SK-N-SH treated with all-trans-retinoic acid at 6 μM for 48 hours (cell line): ENCODE measurements at regions not wholly inside any gene's neighbourhood (a gene's known extent, or its start where the extent isn't known, plus 50 kb on each side); places are given as distances from the start of the nearest gene placed in this dataset.
A peak's percentile ranks its signal among the peaks of the same experiment; 100 is the strongest.
"Not testable (repeated sequence)": the region's sequence is repeated elsewhere in the genome, so short reads cannot be mapped to it uniquely, and the experiment has no call there.

Source experiments
- ATAC-seq: fragments of 200-7000 bp; cut with Tn5 transposase; 3 replicates; pipeline ENCODE4 v1.9.1; 2020; ENCODE audit warnings: mild to moderate bottlenecking, moderate library complexity
- ARNTL ChIP-seq: fragments of 450-650 bp; formaldehyde crosslinking; IDR thresholded peaks from 2 replicates; pipeline ENCODE4 v1.5.0; 2020; ENCODE audit warnings: low read depth, mild to moderate bottlenecking, moderate library complexity, borderline replicate concordance
- BACH2 ChIP-seq: fragments of 250-450 bp; sonication (Bioruptor Pico); IDR thresholded peaks from 2 replicates; pipeline ENCODE4 v1.9.0; 2021; ENCODE audit warnings: mild to moderate bottlenecking, borderline replicate concordance
- CREB5 ChIP-seq: fragments of 250-450 bp; sonication (Bioruptor Pico); IDR thresholded peaks from 2 replicates; pipeline ENCODE4 v1.5.1; 2020; ENCODE audit warnings: low read depth, mild to moderate bottlenecking, moderate library complexity
- CSDC2 ChIP-seq: fragments of 250-450 bp; sonication (Bioruptor Pico); IDR thresholded peaks from 2 replicates; pipeline ENCODE4 v1.5.0; 2020; ENCODE audit warnings: mild to moderate bottlenecking, moderate library complexity
- ISL1 ChIP-seq: fragments of 250-450 bp; sonication (Bioruptor Pico); IDR thresholded peaks from 2 replicates; pipeline ENCODE4 v2.1.2; 2022; ENCODE audit warnings: mild to moderate bottlenecking, moderate library complexity
- PPARA ChIP-seq: fragments of 250-450 bp; sonication (Bioruptor Pico); IDR thresholded peaks from 2 replicates; pipeline ENCODE4 v1.5.0; 2020; ENCODE audit warnings: mild to moderate bottlenecking, borderline replicate concordance
- RARB ChIP-seq: fragments of 250-450 bp; sonication (Bioruptor Pico); IDR thresholded peaks from 2 replicates; pipeline ENCODE4 v1.8.0; 2021; ENCODE audit warnings: mild to moderate bottlenecking, moderate library complexity
- SNAI2 ChIP-seq: fragments of 250-450 bp; sonication (Bioruptor Pico); IDR thresholded peaks from 2 replicates; pipeline ENCODE4 v1.5.0; 2020; ENCODE audit warnings: mild to moderate bottlenecking, moderate library complexity
- TCF4 ChIP-seq: fragments of 250-450 bp; sonication (Bioruptor Pico); IDR thresholded peaks from 2 replicates; pipeline ENCODE4 v1.8.0; 2021; ENCODE audit warnings: mild to moderate bottlenecking, moderate library complexity, borderline replicate concordance
- TOX ChIP-seq: fragments of 250-450 bp; sonication (Bioruptor Pico); IDR thresholded peaks from 2 replicates; pipeline ENCODE4 v1.8.0; 2021; ENCODE audit warnings: mild to moderate bottlenecking, moderate library complexity, borderline replicate concordance
- TSHZ2 ChIP-seq: fragments of 250-450 bp; sonication (Bioruptor Pico); IDR thresholded peaks from 2 replicates; pipeline ENCODE4 v1.5.0; 2020; ENCODE audit warnings: mild to moderate bottlenecking, moderate library complexity
- ZC3H10 ChIP-seq: fragments of 250-450 bp; sonication (Bioruptor Pico); IDR thresholded peaks from 2 replicates; pipeline ENCODE4 v1.5.1; 2021; ENCODE audit warnings: mild to moderate bottlenecking, moderate library complexity
- ZFP3 ChIP-seq: fragments of 250-450 bp; sonication (Bioruptor Pico); IDR thresholded peaks from 2 replicates; pipeline ENCODE4 v1.5.0; 2020; ENCODE audit warnings: mild to moderate bottlenecking, moderate library complexity
- ZNF565 ChIP-seq: fragments of 450-650 bp; formaldehyde crosslinking; conservative IDR thresholded peaks from 2 replicates; pipeline ENCODE4 v1.5.0; 2020; ENCODE audit warnings: low read depth, mild to moderate bottlenecking, moderate library complexity
- ZNF70 ChIP-seq: fragments of 450-650 bp; formaldehyde crosslinking; IDR thresholded peaks from 2 replicates; pipeline ENCODE4 v1.5.0; 2020; ENCODE audit warnings: mild to moderate bottlenecking, moderate library complexity
- ZNF8 ChIP-seq: fragments of 450-650 bp; formaldehyde crosslinking; IDR thresholded peaks from 2 replicates; pipeline ENCODE4 v1.5.0; 2020; ENCODE audit warnings: mild to moderate bottlenecking, moderate library complexity
- TF ChIP-seq, protein P1 (sequence below): fragments of 250-450 bp; sonication (Bioruptor Pico); IDR thresholded peaks from 2 replicates; pipeline ENCODE4 v1.5.1; 2021; ENCODE audit warnings: mild to moderate bottlenecking, moderate library complexity
- TF ChIP-seq, protein P2 (sequence below): fragments of 250-450 bp; sonication (Bioruptor Pico); IDR thresholded peaks from 2 replicates; pipeline ENCODE4 v1.8.0; 2021; ENCODE audit warnings: low read depth, mild to moderate bottlenecking, moderate library complexity, borderline replicate concordance
- TF ChIP-seq, protein P3 (sequence below): fragments of 250-450 bp; sonication (Bioruptor Pico); IDR thresholded peaks from 2 replicates; pipeline ENCODE4 v1.8.0; 2020; ENCODE audit warnings: mild to moderate bottlenecking, moderate library complexity, borderline replicate concordance

DNA sequence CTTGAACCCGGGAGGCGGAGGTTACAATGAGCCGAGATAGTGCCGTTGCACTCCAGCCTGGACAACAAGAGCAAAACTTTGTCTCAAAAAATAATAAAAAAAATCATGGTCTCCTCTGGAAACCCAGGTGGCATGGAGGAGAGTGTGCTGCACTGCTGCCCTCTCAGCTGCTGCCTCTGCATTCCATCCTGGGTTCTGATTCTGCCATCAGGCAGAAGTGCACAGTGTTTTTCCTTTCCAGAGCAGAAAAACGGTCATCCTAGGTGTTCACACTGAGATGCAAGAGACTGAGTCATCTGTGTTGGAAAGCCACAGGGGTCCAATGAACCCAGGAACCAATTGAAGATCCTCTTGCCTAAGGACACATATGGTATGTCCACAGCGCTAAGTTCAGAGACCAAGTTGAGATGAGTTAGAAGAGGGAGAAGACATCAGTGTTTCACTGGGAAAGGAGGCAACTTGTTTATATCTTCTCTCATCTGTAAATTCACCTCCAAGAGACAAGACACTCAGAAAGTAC, 88.8 kb upstream of the DMRT1 start (continued):
- TF ChIP-seq ISL1: no peak

DNA sequence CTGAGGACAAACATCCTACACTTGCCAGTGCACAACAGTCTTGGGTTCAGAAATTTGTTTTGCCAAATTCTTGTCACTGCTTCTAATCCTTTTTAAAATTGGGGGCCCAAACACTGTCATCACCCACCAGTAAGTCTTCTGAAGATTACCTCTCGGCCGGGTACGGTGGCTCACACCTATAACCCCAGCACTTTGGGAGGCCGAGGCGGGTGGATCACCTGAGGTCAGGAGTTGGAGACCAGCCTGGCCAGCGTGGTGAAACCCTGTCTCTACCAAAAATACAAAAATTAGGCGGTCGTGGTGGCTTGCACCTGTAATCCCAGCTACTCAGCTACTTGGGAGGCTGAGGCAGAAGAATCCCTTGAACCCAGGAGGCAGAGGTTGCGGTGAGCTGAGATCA, 87.8 kb upstream of the DMRT1 start:
- ATAC-seq: not testable (repeated sequence)

DNA sequence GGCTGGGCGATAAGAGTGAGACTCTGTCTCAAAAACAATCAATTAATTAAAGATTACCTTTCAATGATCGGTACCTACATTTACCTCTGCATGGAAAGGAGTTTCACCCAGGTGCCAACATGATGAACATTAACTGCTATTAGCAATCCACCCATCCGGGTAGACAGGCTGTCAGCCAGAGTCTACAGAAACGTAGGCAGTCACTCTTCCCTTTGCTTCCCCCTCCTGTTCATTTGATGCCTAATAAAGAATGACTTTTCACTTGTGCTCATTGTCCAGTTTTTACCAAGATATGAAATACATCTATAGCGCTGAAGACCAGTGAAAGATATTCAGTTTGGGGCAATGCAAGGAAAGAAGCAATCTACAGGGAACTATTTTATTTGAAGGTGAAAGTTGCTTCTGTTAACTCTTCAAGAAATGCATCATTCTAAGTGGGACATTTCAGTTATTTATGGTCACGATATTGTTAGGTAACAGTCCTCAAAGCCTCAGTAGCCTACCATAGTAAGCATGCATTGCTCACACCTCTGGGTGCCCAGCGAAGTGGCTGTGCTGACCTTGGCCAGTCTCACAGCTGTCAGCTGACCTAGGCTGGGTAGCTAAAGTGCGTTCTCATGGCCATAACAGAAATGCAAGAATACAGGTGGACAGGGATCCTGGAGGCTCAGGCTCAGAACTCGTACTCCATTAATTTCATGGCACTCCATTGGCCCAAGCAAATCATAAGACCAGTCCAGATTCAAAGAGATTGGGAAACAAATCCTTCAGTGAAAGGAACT, 87.2 kb upstream of the DMRT1 start:
- TF ChIP-seq TCF4 (CRISPR knock-in tag) (no peak), TOX (no peak), TSHZ2 (CRISPR knock-in tag) (no peak), CSDC2 (CRISPR knock-in tag) (no peak), ARNTL (no peak), ZC3H10 (CRISPR knock-in tag) (no peak), PPARA (CRISPR knock-in tag) (no peak)
- TF ChIP-seq, protein P1, sequence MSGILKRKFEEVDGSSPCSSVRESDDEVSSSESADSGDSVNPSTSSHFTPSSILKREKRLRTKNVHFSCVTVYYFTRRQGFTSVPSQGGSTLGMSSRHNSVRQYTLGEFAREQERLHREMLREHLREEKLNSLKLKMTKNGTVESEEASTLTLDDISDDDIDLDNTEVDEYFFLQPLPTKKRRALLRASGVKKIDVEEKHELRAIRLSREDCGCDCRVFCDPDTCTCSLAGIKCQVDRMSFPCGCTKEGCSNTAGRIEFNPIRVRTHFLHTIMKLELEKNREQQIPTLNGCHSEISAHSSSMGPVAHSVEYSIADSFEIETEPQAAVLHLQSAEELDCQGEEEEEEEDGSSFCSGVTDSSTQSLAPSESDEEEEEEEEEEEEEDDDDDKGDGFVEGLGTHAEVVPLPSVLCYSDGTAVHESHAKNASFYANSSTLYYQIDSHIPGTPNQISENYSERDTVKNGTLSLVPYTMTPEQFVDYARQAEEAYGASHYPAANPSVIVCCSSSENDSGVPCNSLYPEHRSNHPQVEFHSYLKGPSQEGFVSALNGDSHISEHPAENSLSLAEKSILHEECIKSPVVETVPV (CRISPR knock-in tag): no peak
- TF ChIP-seq, protein P2, sequence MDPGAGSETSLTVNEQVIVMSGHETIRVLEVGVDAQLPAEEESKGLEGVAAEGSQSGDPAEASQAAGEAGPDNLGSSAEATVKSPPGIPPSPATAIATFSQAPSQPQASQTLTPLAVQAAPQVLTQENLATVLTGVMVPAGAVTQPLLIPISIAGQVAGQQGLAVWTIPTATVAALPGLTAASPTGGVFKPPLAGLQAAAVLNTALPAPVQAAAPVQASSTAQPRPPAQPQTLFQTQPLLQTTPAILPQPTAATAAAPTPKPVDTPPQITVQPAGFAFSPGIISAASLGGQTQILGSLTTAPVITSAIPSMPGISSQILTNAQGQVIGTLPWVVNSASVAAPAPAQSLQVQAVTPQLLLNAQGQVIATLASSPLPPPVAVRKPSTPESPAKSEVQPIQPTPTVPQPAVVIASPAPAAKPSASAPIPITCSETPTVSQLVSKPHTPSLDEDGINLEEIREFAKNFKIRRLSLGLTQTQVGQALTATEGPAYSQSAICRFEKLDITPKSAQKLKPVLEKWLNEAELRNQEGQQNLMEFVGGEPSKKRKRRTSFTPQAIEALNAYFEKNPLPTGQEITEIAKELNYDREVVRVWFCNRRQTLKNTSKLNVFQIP (CRISPR knock-in tag): no peak
- no peak for ATAC-seq

- ATAC-seq: peak; percentile 56
- no peak for TF ChIP-seq ZC3H10 (CRISPR knock-in tag)
- TF ChIP-seq RARB (CRISPR knock-in tag): no peak
- TF ChIP-seq TSHZ2 (CRISPR knock-in tag): no peak
- no peak for TF ChIP-seq BACH2 (CRISPR knock-in tag)
- TF ChIP-seq TOX: no peak
- no peak for TF ChIP-seq ZFP3 (CRISPR knock-in tag)
- no peak for TF ChIP-seq ZNF70 (CRISPR knock-in tag)
- no peak for TF ChIP-seq ISL1
- no peak for TF ChIP-seq CSDC2 (CRISPR knock-in tag)
- TF ChIP-seq TCF4 (CRISPR knock-in tag): no peak
- no peak for TF ChIP-seq CREB5 (CRISPR knock-in tag)
- TF ChIP-seq, protein P1 (CRISPR knock-in tag): no peak
- TF ChIP-seq SNAI2 (CRISPR knock-in tag): no peak
- TF ChIP-seq ZNF8 (CRISPR knock-in tag): no peak
- TF ChIP-seq, protein P3, sequence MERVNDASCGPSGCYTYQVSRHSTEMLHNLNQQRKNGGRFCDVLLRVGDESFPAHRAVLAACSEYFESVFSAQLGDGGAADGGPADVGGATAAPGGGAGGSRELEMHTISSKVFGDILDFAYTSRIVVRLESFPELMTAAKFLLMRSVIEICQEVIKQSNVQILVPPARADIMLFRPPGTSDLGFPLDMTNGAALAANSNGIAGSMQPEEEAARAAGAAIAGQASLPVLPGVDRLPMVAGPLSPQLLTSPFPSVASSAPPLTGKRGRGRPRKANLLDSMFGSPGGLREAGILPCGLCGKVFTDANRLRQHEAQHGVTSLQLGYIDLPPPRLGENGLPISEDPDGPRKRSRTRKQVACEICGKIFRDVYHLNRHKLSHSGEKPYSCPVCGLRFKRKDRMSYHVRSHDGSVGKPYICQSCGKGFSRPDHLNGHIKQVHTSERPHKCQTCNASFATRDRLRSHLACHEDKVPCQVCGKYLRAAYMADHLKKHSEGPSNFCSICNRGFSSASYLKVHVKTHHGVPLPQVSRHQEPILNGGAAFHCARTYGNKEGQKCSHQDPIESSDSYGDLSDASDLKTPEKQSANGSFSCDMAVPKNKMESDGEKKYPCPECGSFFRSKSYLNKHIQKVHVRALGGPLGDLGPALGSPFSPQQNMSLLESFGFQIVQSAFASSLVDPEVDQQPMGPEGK: no peak
- no peak for TF ChIP-seq ZNF565
- no peak for TF ChIP-seq ARNTL
Observed at GRCh38 chr9:755454-756381, 85.8 kb upstream of the DMRT1 start.
